ENCODE measurements at regions not wholly inside any gene's neighbourhood (a gene's known extent, or its start where the extent isn't known, plus 50 kb on each side); places are given as distances from the start of the nearest gene placed in this dataset.

DNA sequence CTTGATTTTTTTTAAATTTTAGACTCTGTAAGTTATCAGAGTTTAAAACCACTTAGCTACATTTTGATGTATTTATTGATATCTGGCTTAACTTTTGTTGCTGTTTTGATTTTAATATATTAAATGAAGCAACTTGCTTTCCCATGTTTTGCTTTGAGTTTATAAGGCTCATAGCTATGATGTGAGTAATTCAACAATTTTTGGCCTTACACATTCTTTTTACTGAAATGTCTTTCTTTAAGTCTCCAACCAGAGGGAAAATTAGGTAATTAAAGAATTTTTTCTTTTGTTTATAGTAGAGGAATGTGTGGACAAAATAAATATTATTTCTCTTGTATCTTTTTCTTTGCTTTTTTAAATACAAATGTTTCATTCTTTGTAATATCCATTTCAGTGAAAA, 258.3 kb upstream of the ADAMTS5 start (continued):
- TF ChIP-seq, protein P1, sequence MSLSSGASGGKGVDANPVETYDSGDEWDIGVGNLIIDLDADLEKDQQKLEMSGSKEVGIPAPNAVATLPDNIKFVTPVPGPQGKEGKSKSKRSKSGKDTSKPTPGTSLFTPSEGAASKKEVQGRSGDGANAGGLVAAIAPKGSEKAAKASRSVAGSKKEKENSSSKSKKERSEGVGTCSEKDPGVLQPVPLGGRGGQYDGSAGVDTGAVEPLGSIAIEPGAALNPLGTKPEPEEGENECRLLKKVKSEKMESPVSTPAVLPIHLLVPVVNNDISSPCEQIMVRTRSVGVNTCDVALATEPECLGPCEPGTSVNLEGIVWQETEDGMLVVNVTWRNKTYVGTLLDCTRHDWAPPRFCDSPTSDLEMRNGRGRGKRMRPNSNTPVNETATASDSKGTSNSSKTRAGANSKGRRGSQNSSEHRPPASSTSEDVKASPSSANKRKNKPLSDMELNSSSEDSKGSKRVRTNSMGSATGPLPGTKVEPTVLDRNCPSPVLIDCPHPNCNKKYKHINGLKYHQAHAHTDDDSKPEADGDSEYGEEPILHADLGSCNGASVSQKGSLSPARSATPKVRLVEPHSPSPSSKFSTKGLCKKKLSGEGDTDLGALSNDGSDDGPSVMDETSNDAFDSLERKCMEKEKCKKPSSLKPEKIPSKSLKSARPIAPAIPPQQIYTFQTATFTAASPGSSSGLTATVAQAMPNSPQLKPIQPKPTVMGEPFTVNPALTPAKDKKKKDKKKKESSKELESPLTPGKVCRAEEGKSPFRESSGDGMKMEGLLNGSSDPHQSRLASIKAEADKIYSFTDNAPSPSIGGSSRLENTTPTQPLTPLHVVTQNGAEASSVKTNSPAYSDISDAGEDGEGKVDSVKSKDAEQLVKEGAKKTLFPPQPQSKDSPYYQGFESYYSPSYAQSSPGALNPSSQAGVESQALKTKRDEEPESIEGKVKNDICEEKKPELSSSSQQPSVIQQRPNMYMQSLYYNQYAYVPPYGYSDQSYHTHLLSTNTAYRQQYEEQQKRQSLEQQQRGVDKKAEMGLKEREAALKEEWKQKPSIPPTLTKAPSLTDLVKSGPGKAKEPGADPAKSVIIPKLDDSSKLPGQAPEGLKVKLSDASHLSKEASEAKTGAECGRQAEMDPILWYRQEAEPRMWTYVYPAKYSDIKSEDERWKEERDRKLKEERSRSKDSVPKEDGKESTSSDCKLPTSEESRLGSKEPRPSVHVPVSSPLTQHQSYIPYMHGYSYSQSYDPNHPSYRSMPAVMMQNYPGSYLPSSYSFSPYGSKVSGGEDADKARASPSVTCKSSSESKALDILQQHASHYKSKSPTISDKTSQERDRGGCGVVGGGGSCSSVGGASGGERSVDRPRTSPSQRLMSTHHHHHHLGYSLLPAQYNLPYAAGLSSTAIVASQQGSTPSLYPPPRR (CRISPR knock-in tag; IDR thresholded peaks at IDR 0.05; ENCODE audit: borderline replicate concordance), result no peak
- TF ChIP-seq ZNF224 (CRISPR knock-in tag; IDR thresholded peaks at IDR 0.05) (no peak), RBM34 (IDR thresholded peaks at IDR 0.05; ENCODE audit: borderline replicate concordance, insufficient read depth, low read length) (no peak), NCOA1 (IDR thresholded peaks at IDR 0.05; ENCODE audit: low read depth) (no peak), SMARCB1 (IDR thresholded peaks at IDR 0.05; ENCODE audit: insufficient read length, low read depth) (no peak), NCOR1 (IDR thresholded peaks at IDR 0.05) (no peak), ZNF165 (CRISPR knock-in tag; IDR thresholded peaks at IDR 0.05; ENCODE audit: borderline replicate concordance) (no peak), NRF1 (conservative IDR thresholded peaks at IDR 0.05 in 1 of 2, IDR thresholded peaks at IDR 0.05 in 1 of 2) (no peak), ZNF384 (IDR thresholded peaks at IDR 0.05; ENCODE audit: low read depth, low read length) (no peak), RAD21 (CRISPR knock-in tag; conservative IDR thresholded peaks at IDR 0.05 in 1 of 2, IDR thresholded peaks at IDR 0.05 in 1 of 2) (no peak)
- TF ChIP-seq, protein P2, sequence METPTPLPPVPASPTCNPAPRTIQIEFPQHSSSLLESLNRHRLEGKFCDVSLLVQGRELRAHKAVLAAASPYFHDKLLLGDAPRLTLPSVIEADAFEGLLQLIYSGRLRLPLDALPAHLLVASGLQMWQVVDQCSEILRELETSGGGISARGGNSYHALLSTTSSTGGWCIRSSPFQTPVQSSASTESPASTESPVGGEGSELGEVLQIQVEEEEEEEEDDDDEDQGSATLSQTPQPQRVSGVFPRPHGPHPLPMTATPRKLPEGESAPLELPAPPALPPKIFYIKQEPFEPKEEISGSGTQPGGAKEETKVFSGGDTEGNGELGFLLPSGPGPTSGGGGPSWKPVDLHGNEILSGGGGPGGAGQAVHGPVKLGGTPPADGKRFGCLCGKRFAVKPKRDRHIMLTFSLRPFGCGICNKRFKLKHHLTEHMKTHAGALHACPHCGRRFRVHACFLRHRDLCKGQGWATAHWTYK (CRISPR knock-in tag; IDR thresholded peaks at IDR 0.05), result no peak
